ENCODE measurements at regions not wholly inside any gene's neighbourhood (a gene's known extent, or its start where the extent isn't known, plus 50 kb on each side); places are given as distances from the start of the nearest gene placed in this dataset.

GRCh38 chr3:94887065-94887464, 824.2 kb downstream of the NSUN3 start:
- Histone ChIP-seq H3K4me3 (ENCODE audit: low read depth, low read length) (no peak overlapping the region), H3K27me3 (ENCODE audit: control insufficient read depth, insufficient read depth, low read length) (no peaks in the 10 kb centered on the region), H3K36me3 (ENCODE audit: control insufficient read depth, insufficient read depth, low read length) (no peaks in the 10 kb centered on the region)
- no peak for DNase-seq (ENCODE audit: low read depth)
- TF ChIP-seq CTCF (IDR thresholded peaks at IDR 0.05; ENCODE audit: insufficient read depth, low read length, poor library complexity, severe bottlenecking) = no peak

- H3K27me3 ChIP-seq (ENCODE audit: control insufficient read depth, insufficient read depth, low read length) = no peaks in the 10 kb centered on the region
Measured at GRCh38 chr3:94896994-94897393, 834.1 kb downstream of the NSUN3 start.

GRCh38 chr3:94904156-94904674, 841.4 kb downstream of the NSUN3 start:
- TF ChIP-seq CTCF (IDR thresholded peaks at IDR 0.05; ENCODE audit: insufficient read depth, low read length, poor library complexity, severe bottlenecking) = no peak
- H3K36me3 ChIP-seq (ENCODE audit: control insufficient read depth, insufficient read depth, low read length) = no peaks in the 10 kb centered on the region
- H3K27me3 ChIP-seq (ENCODE audit: control insufficient read depth, insufficient read depth, low read length) = no peaks in the 10 kb centered on the region
- DNase-seq (ENCODE audit: low read depth) = no peak
- H3K4me3 ChIP-seq (ENCODE audit: low read depth, low read length) = no peak overlapping the region

More at GRCh38 chr3:94896994-94897393, 834.1 kb downstream of the NSUN3 start:
- no peaks in the 10 kb centered on the region for H3K36me3 ChIP-seq (ENCODE audit: control insufficient read depth, insufficient read depth, low read length)
- H3K4me3 ChIP-seq (ENCODE audit: low read depth, low read length) = no peak overlapping the region
- TF ChIP-seq CTCF (IDR thresholded peaks at IDR 0.05; ENCODE audit: insufficient read depth, low read length, poor library complexity, severe bottlenecking) = no peak
- no peak for DNase-seq (ENCODE audit: low read depth)

- TF ChIP-seq CTCF (IDR thresholded peaks at IDR 0.05; ENCODE audit: insufficient read depth, low read length, poor library complexity, severe bottlenecking) = no peak
- no peak for DNase-seq (ENCODE audit: low read depth)
- Histone ChIP-seq H3K27me3 (ENCODE audit: control insufficient read depth, insufficient read depth, low read length) (no peaks in the 10 kb centered on the region), H3K36me3 (ENCODE audit: control insufficient read depth, insufficient read depth, low read length) (no peaks in the 10 kb centered on the region), H3K4me3 (ENCODE audit: low read depth, low read length) (no peak overlapping the region)
Measured at GRCh38 chr3:94909726-94910125, 846.9 kb downstream of the NSUN3 start.

- Histone ChIP-seq H3K27me3 (ENCODE audit: control insufficient read depth, insufficient read depth, low read length) (no peaks in the 10 kb centered on the region), H3K4me3 (ENCODE audit: low read depth, low read length) (no peak overlapping the region), H3K36me3 (ENCODE audit: control insufficient read depth, insufficient read depth, low read length) (no peaks in the 10 kb centered on the region)
- TF ChIP-seq CTCF (IDR thresholded peaks at IDR 0.05; ENCODE audit: insufficient read depth, low read length, poor library complexity, severe bottlenecking) = no peak
- DNase-seq (ENCODE audit: low read depth) = no peak
Measured at GRCh38 chr3:94912656-94913055, 849.8 kb downstream of the NSUN3 start.

GRCh38 chr3:94927175-94927574, 864.3 kb downstream of the NSUN3 start:
- Histone ChIP-seq H3K4me3 (ENCODE audit: low read depth, low read length) (no peak overlapping the region), H3K27me3 (ENCODE audit: control insufficient read depth, insufficient read depth, low read length) (no peaks in the 10 kb centered on the region), H3K36me3 (ENCODE audit: control insufficient read depth, insufficient read depth, low read length) (no peaks in the 10 kb centered on the region)
- no peak for TF ChIP-seq CTCF (IDR thresholded peaks at IDR 0.05; ENCODE audit: insufficient read depth, low read length, poor library complexity, severe bottlenecking)
- no peak for DNase-seq (ENCODE audit: low read depth)

Data from kidney epithelial cell (primary cell).